ENCODE measurements at regions not wholly inside any gene's neighbourhood (a gene's known extent, or its start where the extent isn't known, plus 50 kb on each side); places are given as distances from the start of the nearest gene placed in this dataset.

DNA sequence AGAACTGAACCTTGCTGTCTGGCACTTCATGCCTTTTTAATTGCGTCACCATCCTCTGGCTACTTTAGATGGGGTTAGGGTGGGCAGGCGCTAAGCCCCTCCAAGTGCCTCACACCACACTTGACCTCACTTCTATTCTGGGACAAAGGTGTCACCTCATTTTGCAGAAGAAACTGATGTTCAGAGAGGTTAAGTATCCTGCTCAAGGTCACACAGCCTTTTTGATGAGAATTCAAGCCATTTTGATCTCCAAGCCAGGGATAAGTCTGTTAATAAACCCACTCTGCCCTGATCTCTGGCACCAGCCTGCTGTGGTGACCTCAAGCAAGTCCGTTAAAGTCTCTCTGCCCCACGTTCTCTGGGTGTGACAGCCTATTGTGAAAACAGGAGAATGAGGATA lies 58.8 kb upstream of the PRR23C start:
- TF ChIP-seq, protein P1, sequence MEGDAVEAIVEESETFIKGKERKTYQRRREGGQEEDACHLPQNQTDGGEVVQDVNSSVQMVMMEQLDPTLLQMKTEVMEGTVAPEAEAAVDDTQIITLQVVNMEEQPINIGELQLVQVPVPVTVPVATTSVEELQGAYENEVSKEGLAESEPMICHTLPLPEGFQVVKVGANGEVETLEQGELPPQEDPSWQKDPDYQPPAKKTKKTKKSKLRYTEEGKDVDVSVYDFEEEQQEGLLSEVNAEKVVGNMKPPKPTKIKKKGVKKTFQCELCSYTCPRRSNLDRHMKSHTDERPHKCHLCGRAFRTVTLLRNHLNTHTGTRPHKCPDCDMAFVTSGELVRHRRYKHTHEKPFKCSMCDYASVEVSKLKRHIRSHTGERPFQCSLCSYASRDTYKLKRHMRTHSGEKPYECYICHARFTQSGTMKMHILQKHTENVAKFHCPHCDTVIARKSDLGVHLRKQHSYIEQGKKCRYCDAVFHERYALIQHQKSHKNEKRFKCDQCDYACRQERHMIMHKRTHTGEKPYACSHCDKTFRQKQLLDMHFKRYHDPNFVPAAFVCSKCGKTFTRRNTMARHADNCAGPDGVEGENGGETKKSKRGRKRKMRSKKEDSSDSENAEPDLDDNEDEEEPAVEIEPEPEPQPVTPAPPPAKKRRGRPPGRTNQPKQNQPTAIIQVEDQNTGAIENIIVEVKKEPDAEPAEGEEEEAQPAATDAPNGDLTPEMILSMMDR (conservative IDR thresholded peaks at IDR 0.05; ENCODE audit: low read depth, low read length): no peak
- no peak for TF ChIP-seq EZH2 (IDR thresholded peaks at IDR 0.05; ENCODE audit: borderline replicate concordance, low read depth, low read length, poor library complexity, severe bottlenecking)

Data from A673 (cell line).